Dedifferentiated amniotic fluid mesenchymal stem cell (primary cell): ENCODE measurements at regions not wholly inside any gene's neighbourhood (a gene's known extent, or its start where the extent isn't known, plus 50 kb on each side); places are given as distances from the start of the nearest gene placed in this dataset.
A peak's percentile ranks its signal among the peaks of the same experiment; 100 is the strongest.

Experiments used
- DNase-seq: peaks from one replicate; pipeline ENCODE4 v3.0.0-alpha.2; 2016; ENCODE audit errors: extremely low spot score

DNA sequence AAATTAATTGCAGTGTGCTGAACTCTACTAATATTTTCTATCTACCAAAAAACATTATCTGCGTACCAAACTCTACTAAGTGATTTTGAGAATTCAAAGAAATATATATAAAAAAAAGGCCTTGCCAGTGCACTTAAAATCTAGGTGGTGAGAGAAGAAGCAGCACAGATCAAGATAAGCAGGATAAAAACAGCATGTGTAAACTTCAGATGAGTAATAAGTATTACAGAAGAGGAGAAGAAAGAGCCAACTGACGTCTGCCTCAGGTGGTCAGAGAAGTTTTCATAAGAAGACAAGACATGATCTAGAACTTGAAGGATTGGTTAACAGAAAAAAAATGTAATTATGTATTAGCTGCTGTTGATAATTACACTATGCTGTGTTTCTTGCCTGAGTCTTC is 166.4 kb downstream of the DUSP6 start:
- no peak for DNase-seq

DNA sequence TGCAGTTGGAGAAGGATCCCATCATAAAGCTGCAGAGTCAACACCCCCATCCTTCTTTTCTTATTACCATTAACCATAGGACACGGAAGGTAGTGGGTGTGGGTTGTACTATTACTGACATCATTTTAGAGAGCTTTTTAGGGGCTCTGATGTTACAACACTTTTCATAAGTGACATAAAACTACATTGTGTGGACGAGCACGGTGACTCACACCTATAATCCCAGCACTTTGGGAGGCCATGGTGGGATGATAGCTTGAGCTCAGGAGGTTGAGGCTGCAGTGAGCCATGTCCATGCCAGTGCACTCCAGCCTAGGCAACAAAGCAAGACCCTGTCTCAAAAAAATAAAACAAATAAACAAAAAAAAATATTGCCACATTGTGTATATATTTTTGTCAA is 167.1 kb downstream of the DUSP6 start:
- no peak for DNase-seq

DNA sequence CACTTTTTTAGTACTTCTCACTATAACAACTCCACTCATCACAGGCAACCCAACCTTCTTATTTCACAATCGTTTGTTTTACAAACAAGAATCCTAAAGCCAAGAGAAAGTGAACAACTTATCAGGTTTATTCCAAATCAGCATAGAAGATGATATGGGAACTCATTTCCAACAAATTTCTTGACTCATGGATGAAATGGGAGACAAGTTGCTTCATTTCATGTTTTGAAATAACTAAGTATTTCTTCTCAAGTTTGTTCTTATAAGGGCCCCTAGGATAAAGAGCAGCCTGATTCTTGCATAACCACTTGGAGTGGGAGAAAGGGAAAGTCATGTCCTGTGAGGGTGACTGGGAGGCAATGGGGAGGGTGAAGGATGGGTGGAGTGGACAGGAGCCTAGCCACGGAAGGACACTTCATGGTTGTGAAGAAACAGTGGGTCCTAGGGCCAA is 168.3 kb downstream of the DUSP6 start:
- DNase-seq, result no peak

DNA sequence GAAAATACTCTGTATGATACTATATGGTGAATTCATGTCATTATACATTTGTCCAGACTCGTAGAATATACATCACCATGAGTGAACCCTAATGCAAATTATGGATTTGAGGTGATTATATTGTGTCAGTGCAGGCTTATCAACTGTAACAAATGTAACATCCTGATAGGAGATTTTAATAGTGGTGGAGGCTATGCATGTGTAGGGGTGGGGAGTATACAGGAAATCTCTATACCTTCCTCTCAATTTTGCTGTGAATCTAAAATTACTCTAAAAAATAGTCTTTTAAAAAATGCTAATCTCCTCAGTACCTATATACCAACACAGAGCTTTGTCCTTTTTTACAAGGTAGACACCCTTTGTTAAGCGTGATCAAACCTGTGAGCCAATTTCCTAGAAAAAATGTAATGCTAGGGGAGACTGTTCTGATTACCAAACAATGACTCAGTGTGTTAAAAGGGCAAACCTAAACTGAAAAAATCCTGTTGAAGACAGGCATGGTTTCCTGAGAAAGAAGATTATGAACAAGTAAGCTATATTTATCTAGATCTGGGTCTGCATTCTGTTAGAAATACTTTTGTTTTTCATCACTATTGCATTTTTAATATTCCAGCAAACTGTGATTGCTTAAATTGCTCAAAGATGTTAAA is 170.9 kb downstream of the DUSP6 start:
- peak; percentile 44 for DNase-seq

DNA sequence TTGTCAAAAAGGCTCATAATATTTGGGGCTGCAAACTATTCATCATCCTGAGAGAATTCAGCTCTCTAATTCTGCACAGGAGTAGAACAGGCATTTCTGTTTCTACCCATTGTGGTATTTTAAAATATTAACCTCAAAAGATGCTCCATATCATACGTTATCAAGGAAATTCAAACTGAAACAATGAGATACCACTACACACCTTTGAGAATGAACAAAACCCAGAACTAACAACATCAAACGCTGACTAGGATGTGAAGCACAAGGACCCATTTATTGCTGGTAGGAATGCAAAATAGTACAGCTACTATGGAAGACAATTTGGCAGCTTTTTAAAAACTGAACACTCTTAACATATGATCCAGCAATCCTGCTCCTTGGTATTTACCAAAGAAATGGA is 171.8 kb downstream of the DUSP6 start:
- no peak for DNase-seq

DNA sequence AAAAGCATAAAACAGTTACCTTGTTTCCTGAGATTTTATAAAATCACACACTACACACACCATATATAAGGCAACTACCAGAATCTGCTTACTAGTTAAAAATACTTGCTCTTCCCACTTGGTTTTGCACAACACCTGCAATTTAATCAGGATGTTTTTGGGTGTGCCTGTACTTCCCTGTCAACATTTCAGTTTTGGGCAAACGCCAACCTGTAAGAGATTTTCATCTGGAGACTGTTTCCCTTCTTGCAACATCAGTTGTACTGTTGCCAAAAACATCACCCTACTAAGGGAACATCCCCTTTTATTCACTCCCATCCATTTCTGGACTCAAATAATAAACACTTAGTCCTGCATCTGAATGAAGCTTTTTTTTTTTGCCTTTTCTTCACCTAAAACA is 172.3 kb downstream of the DUSP6 start:
- no peak for DNase-seq

DNA sequence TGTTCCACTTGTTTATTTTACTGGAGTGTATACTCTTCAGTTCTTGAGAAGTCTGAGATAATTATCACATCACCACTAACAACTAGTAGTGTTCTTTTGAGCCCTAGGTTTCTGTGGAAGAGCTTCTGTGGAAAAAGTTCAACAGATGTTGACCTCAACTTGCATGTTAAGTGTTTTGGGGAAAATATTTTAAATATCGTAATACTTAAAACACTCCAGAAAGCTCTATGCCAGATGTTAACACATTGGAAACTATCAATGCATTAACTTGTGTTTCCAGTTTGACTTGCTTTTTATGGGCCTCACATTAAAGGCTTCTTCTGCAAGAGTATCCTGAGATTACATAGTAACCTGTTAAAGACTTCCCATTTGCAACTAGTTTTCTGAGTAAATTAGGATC is 173.1 kb downstream of the DUSP6 start:
- no peak for DNase-seq

DNA sequence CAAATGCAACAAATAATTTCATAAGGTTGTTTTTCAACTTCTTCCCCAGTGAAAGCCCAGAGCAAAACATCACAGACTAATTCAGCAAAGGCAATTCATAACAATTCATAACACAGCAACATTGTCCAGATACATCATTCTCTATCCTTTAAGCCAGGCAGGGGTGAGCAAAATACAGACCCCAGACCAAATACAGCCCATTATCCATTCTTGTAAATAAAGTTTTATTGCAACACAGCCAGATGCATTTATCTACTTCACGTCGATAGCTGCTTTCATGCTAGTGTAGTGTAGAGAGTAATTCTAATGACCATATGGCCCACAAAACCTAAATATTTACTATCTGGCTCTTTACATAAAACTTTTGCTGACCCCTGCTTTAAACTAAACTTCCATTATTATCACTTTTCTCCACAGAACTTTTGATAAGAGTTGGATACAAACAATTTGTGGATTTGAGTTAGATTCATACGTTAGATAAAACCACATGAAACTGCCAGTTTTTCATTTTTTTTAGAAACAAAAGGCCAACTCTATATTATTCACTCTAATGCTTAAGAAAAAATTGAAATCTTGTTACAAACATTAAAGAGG is 174.4 kb downstream of the DUSP6 start:
- DNase-seq, result no peak

DNA sequence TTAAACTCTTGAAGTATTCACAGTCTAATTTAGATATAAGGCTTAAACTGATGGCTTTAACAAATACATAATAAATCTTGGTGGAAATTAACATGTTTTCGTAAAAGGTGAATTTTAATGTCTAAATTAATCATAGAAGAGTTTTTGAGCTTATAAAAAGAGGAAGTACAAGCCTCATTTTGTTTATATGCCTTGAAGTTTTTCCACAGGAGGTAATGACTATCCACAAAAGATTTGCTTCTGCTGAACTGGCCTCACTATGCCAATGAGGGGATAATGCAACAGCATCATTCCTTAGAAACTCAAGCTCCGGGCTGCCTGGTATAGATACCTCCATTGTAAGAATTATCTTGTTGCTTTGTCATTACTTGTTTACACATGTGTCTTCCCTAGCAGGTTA is 175.6 kb downstream of the DUSP6 start:
- DNase-seq, result no peak

DNA sequence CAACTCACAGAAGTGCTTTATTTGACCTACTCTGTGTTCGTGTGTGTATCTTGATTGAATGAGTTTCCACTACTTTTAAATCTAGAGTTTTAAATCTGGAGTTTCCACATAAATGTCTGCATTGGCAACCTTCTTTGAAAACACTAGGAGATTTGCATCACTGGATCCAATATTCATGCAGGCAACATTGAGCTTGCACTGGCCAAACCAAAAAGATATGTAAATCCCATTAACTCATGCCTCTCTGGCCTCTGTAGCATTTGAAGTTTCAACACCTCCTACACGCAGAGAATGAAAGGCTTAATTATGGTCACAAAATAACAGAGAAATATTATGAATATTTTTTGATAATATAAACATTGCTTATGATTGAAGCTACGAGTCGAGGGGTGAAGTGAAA is 178.6 kb downstream of the DUSP6 start:
- DNase-seq, result no peak

DNA sequence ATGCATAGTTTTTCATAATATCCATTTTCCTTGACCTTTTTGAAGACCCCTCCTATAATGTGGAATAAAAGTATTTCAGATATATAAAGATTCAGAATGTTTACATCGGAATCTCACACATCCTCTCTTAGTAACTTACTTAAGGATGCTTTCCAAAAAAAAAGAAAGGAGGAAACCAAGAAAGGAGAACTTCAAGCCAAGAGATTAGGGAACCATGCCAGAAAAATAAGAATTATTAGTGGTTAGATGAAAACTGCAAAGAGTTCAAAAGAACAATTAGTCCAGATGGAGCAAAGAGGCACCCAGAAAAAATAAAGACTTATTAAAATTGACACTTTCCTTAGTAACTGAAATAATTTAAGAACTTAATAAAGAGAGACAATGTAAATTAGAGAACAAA is 179.2 kb downstream of the DUSP6 start:
- no peak for DNase-seq

DNA sequence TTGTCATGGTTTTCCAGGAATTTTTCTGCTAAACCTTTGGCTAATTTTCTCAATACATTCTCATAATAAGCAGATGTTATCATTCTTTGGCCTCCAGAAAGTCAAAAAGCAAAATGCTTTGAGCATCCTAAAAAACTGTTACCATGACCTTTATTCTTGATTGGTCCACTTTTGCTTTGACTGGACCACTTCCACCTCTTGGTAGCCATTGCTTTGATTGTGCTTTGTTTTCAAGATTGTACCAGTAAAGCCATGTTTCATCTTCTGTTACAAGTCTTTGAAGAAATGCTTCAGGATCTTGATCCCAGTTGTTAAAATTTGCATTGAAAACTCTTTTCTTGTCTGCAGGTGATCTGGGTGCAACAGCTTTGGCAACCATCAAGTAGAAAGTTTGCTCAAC is 180.1 kb downstream of the DUSP6 start:
- no peak for DNase-seq

DNA sequence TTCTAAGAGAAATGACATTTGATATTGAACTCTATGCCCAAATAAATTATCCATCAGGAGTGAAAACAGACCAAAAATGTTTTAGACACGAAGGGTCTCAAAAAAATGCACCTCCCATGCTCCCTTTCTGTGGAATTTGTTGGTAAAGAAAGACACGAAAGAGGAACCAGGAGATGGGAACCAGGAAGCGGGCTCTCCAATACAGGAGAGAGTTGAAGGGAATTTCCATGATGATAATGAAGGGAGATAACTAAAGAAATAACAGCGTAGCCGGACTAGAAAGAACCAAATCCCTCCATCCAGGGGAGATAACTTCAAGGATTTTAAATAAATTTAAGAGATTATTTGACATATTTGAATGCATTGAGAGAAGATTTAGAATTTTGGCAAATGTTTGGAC is 183.0 kb downstream of the DUSP6 start:
- no peak for DNase-seq

DNA sequence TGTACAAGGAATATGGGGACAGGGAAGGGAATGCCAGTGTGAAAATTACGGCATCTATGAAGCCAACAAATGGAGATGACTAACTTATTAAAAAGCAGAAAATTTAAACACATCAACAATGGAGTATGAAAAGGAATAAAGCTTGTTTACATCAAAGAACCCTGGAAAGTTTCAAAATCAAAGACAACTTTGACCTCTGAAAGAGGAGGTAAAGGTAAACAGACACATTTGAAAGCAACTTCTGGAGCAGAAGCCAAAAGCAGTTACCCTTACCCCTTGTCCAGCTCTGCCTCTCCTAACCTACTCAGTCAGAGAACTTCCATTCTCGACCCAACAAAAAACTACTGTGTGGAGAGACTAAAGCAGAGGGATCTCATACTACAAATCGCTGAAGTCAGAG is 184.3 kb downstream of the DUSP6 start:
- no peak for DNase-seq

DNA sequence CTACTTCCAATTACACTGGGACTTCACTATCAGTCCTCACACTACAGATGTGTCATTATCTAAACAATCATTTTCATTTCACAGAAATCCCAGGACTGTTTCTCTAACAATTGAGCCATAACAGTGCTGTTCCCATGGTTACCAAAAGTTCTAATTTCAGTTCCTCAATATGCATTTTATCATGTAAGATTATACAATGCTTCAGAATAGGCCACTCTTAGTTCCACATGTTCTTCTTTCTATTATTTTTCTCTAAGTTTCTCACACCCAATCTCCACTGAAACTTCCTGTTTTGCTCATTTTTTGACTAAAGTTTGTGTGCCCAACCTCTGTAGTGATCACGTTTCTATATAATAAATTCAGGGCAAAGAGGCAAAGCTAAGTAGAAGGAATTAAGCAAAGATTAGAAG is 185.8 kb downstream of the DUSP6 start:
- peak; percentile 49 for DNase-seq

DNA sequence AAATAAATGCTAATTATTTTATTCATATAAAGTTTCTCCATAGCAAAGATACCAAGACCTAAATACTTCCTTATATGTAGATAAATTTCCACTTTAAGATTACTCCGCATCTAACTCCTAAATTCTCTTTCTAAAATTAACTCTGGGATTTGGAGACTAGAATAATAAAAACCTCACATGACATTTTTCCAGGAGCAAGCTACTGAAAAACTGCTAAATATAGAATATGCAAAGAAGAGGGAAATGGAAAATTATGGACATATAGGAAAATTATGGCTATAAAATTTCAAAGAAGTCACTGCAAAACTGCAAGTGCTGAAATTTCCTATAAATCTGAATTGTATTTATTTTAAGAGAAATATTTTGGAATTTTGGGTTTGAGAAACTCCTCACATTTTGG is 186.2 kb downstream of the DUSP6 start:
- no peak for DNase-seq

DNA sequence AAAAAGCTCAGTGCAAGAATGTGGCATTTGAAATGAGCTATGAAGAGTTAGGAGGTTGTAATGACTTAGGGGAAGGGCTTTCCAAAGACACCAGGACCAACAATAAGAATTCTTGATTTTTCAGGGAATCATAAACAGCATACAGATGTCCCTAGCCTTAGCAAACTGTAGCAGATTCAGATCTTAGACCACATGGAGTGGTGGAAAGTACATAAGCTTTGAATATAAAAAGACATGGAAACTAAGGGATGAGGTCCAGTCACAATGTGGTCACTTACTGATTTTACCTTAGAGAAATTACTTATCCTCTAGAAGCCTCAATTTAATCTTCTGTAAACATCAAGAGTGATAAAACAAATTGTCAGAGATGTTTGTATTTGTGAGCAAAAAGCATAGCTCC is 186.6 kb downstream of the DUSP6 start:
- DNase-seq, result no peak

DNA sequence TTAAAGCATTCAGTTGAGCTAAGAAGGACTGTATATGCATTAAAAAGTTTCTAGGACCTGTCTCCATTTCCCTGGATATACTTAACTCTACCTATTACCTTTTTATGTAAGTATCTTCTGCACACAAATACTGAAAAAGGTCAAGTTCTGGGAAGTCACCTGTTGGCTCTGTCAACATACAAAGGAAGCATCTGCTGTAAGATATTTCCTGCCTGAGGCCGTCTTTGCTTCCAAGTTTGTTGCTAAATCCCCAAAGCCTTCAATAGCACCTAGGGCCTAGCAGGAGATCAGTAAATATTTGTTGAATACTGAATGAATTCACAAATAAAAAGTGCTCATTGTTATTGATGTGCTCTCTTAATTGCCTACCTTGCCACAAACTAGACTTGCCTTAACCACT is 188.4 kb downstream of the DUSP6 start:
- no peak for DNase-seq

DNA sequence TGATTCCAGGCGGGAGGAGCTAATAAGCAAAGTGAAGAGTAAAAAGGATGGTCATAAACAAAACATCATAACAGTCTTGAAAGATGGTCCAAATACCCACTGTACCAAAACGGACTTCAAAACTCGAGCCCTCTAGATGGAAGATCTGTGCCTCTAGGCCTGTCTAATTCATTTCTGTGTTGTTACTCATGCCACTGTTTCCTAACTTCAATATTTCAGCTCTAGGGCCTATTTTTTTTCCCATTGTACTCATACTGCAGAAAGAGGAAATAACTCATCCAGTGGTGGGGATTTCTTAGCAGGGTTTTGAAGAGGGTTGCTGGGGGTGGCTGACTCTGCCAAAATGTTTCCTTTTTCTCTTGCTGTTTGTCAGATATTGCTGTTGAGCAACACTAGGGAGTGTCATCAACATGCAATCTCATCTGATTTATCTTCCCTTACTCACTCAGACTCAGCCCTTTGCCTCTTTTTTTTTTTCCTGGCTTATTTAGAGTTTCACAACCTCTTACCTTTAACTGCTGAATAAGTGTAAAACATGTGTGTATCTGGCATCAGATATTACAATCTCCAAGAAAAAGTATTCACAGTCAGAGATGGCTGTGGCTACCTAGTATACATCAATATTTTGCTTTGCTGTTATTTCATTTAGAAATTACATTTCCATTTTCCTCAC is 189.6 kb downstream of the DUSP6 start:
- DNase-seq, result peak; percentile 94

DNA sequence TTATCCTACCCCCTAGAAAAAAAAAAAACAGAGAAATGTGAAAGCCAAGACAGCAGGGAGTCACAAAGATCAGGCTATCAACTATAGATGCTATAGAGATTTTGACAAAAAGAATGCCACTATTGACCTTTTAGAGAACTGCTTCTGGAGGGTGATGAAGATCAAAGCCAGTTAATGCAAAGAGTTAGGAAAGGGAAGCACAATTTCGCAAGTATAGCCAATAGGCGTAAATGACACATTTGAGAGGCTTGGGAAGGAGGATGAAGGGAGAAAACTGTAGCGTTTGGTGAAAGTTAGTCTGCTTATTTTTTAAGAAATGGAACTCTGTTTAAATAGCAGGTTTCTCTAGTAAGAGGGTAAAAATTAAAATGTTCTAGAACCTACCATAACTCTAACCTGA is 190.7 kb downstream of the DUSP6 start:
- DNase-seq, result no peak

DNA sequence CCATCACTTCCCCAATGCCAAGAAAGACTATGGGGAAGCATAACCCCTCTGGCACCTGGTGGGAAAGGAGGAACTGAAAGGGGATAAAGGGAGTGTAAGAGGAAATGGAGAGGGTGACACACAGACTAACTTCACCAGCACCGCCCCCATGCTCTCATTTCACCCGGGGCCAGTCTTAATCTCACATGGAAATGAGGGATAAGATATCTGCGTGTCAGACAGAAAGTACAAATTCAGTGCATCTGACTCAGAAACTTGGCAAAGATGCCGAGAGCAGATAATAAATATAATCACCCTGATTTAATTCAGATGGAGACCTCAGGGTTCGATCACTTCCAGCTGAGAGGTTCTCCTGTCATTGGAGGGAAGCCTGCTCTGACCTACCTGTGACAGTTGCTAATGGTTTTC is 191.6 kb downstream of the DUSP6 start:
- peak; percentile 63 for DNase-seq

DNA sequence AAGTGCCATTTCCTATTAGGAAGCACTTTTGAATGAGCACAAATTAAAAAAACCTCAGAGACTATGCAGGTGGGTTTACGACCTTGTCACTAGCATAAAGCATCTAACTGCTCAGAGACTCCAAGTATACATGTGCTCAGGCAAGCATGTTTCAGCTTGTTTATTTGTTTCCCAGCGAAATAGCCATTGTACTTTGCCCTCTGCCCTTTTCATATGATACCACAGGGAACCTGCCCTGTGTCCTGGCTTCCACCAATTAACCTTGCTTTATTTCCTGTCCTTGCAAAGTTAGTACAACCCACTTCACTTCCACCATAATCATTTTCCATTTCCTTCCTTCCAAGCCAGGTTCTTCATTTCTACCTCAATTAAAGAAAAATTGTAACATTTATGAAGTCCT is 194.9 kb downstream of the DUSP6 start:
- no peak for DNase-seq

DNA sequence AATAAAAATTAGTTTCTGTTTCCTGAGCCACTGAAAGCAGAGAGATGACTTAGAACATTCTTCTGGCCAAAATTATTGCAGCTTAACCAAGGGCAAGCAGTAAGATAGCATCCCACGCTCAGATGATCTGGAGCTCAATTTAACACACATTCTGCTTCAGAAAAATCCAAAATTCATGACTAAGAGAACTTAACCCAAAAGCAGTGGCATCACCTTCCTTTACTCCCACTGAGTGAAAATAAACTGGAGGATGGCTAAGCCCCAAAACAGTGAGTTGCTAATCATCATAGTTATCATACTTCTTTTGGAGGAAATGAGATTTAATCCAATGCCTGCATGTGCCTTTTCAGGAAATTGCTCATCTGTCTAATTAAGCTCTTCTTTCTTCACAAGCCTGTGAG is 195.4 kb downstream of the DUSP6 start:
- DNase-seq, result peak; percentile 51

DNA sequence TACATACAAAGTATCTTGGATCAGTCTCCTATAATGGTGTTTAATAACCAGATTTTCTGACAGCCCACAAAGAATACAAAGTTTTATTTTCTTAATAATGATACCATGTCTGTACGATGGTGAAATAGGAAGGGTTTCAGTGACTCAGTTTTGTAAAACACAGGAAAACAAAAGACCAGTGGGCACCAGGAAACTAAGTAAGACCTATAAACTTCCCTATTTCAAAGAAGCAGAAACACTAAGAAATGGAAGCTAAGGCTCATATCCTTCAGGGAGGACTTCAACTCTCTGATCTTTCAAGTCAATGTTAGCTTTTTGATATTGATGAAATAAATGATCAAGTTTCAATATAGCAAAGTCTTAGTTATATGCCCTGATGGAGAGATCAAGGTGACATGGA is 196.0 kb downstream of the DUSP6 start:
- no peak for DNase-seq
